Ectodermal cell (in vitro differentiated cells): ENCODE measurements at regions not wholly inside any gene's neighbourhood (a gene's known extent, or its start where the extent isn't known, plus 50 kb on each side); places are given as distances from the start of the nearest gene placed in this dataset.

ENCODE experiments used
- H3K27ac ChIP-seq: 2 replicates; pipeline ENCODE4 v1.7.0; 2013; ENCODE audit warnings: mild to moderate bottlenecking, low read depth, low read length; ENCODE audit not compliant: insufficient read depth, poor library complexity, severe bottlenecking
- H3K27me3 ChIP-seq: 2 replicates; pipeline ENCODE4 v1.7.0; 2013; ENCODE audit warnings: mild to moderate bottlenecking, low read length; ENCODE audit not compliant: insufficient read depth, control insufficient read depth, poor library complexity, severe bottlenecking
- H3K36me3 ChIP-seq: one replicate; pipeline ENCODE4 v1.7.0; 2013; ENCODE audit warnings: low read length; ENCODE audit not compliant: control insufficient read depth, insufficient read depth
- H3K4me1 ChIP-seq: one replicate; pipeline ENCODE4 v1.7.0; 2013; ENCODE audit warnings: low read length; ENCODE audit not compliant: control insufficient read depth, insufficient read depth
- H3K4me3 ChIP-seq: 2 replicates; pipeline ENCODE4 v1.7.0; 2013; ENCODE audit warnings: low read depth, low read length, control low read depth; ENCODE audit not compliant: insufficient read depth
- H3K9me3 ChIP-seq: 2 replicates; pipeline ENCODE4 v1.7.0; 2013; ENCODE audit warnings: mild to moderate bottlenecking, low read length, moderate library complexity; ENCODE audit not compliant: control insufficient read depth
- WGBS, 2 experiments: methylation state at CpG; one replicate each; pipeline ENCODE4 v1.1.7; 2013; ENCODE audit warnings: missing lambda C conversion rate in 2 of 2; 5-methylcytosine and 5-hydroxymethylcytosine counted together

- no peaks in the 10 kb centered on the region for H3K36me3 ChIP-seq
- H3K9me3 ChIP-seq, result no peaks in the 10 kb centered on the region
- no peaks in the 10 kb centered on the region for H3K4me1 ChIP-seq
- no peak overlapping the region for H3K27ac ChIP-seq
- no peak overlapping the region for H3K4me3 ChIP-seq
- H3K27me3 ChIP-seq, result no peaks in the 10 kb centered on the region
These were observed 271.4 kb downstream of the ETAA1 start for GRCh38 chr2:67668538-67668937.

GRCh38 chr2:67669168-67669567 is 272.0 kb downstream of the ETAA1 start:
- Histone ChIP-seq H3K9me3 (no peaks in the 10 kb centered on the region), H3K4me3 (no peak overlapping the region), H3K27me3 (no peaks in the 10 kb centered on the region), H3K36me3 (no peaks in the 10 kb centered on the region), H3K27ac (no peak overlapping the region), H3K4me1 (no peaks in the 10 kb centered on the region)
- 97 to 100% methylated on average over 2 to 3 of the region's 3 CpGs for WGBS, 2 experiments

GRCh38 chr2:67669766-67670165 is 272.6 kb downstream of the ETAA1 start:
- WGBS, 2 experiments, result 71 to 73% methylated on average over 5 of the region's 5 CpGs
- H3K27ac ChIP-seq, result no peak overlapping the region
- no peaks in the 10 kb centered on the region for H3K27me3 ChIP-seq
- H3K4me1 ChIP-seq, result no peaks in the 10 kb centered on the region
- H3K9me3 ChIP-seq, result no peaks in the 10 kb centered on the region
- H3K4me3 ChIP-seq, result no peak overlapping the region
- no peaks in the 10 kb centered on the region for H3K36me3 ChIP-seq

- no peaks in the 10 kb centered on the region for H3K36me3 ChIP-seq
- H3K27ac ChIP-seq, result no peak overlapping the region
- H3K4me3 ChIP-seq, result no peak overlapping the region
- no peaks in the 10 kb centered on the region for H3K27me3 ChIP-seq
- H3K9me3 ChIP-seq, result no peaks in the 10 kb centered on the region
- H3K4me1 ChIP-seq, result no peaks in the 10 kb centered on the region
- 88 to 90% methylated on average over 6 of the region's 6 CpGs for WGBS, 2 experiments
These were observed 273.6 kb downstream of the ETAA1 start for GRCh38 chr2:67670747-67671183.

GRCh38 chr2:67671464-67672450 is 274.6 kb downstream of the ETAA1 start:
- Histone ChIP-seq H3K36me3 (no peaks in the 10 kb centered on the region), H3K9me3 (no peaks in the 10 kb centered on the region), H3K4me3 (no peak overlapping the region), H3K27ac (no peak overlapping the region), H3K27me3 (no peaks in the 10 kb centered on the region), H3K4me1 (no peaks in the 10 kb centered on the region)
- WGBS, 2 experiments, result 87% methylated on average over 10 of the region's 10 CpGs

- Histone ChIP-seq H3K4me3 (no peak overlapping the region), H3K9me3 (no peaks in the 10 kb centered on the region), H3K36me3 (no peaks in the 10 kb centered on the region), H3K27me3 (no peaks in the 10 kb centered on the region), H3K4me1 (no peaks in the 10 kb centered on the region), H3K27ac (no peak overlapping the region)
- 85 to 98% methylated on average over 2 to 3 of the region's 4 CpGs for WGBS, 2 experiments
These were observed 277.5 kb downstream of the ETAA1 start for GRCh38 chr2:67674668-67675067.

- Histone ChIP-seq H3K9me3 (no peaks in the 10 kb centered on the region), H3K27me3 (no peaks in the 10 kb centered on the region), H3K36me3 (no peaks in the 10 kb centered on the region), H3K4me3 (no peak overlapping the region), H3K27ac (no peak overlapping the region), H3K4me1 (no peaks in the 10 kb centered on the region)
- WGBS, 2 experiments, result 85 to 94% methylated on average over 1 to 2 of the region's 2 CpGs
These were observed 287.9 kb downstream of the ETAA1 start for GRCh38 chr2:67684991-67685390.

- H3K4me3 ChIP-seq, result no peak overlapping the region
- H3K27me3 ChIP-seq, result no peaks in the 10 kb centered on the region
- 89 to 96% methylated on average over 2 to 3 of the region's 3 CpGs for WGBS, 2 experiments
- no peak overlapping the region for H3K27ac ChIP-seq
- H3K36me3 ChIP-seq, result no peaks in the 10 kb centered on the region
- no peaks in the 10 kb centered on the region for H3K9me3 ChIP-seq
- H3K4me1 ChIP-seq, result no peaks in the 10 kb centered on the region
These were observed 289.1 kb downstream of the ETAA1 start for GRCh38 chr2:67686254-67686653.

GRCh38 chr2:67689186-67689585 is 292.1 kb downstream of the ETAA1 start:
- WGBS, 2 experiments, result 90 to 91% methylated on average over 3 of the region's 3 CpGs
- Histone ChIP-seq H3K9me3 (no peaks in the 10 kb centered on the region), H3K27ac (no peak overlapping the region), H3K27me3 (no peaks in the 10 kb centered on the region), H3K4me1 (peaks cover 1% of the 10 kb centered on the region), H3K36me3 (no peaks in the 10 kb centered on the region), H3K4me3 (no peak overlapping the region)

- H3K9me3 ChIP-seq, result no peaks in the 10 kb centered on the region
- H3K4me3 ChIP-seq, result no peak overlapping the region
- H3K27me3 ChIP-seq, result no peaks in the 10 kb centered on the region
- no peak overlapping the region for H3K27ac ChIP-seq
- H3K4me1 ChIP-seq, result peaks cover 6% of the 10 kb centered on the region
- H3K36me3 ChIP-seq, result no peaks in the 10 kb centered on the region
- whole genome bisulfite sequencing, 2 experiments, result 73 to 88% methylated on average over 1 of the region's 1 CpG
These were observed 292.5 kb downstream of the ETAA1 start for GRCh38 chr2:67689651-67690050.
